Stimulated activated CD8-positive, alpha-beta memory T cell treated with anti-CD3 and anti-CD28 coated beads, Interleukin-4, amount 100 ng/mL, for 1 hour (primary cell): ENCODE measurements at regions not wholly inside any gene's neighbourhood (a gene's known extent, or its start where the extent isn't known, plus 50 kb on each side); places are given as distances from the start of the nearest gene placed in this dataset.

Source experiments
- DNase-seq, 2 donors: peaks; one replicate each; pipeline ENCODE4 v3.0.0-alpha.2; 2020; ENCODE audit warnings: low read depth in 2 of 2, low spot score in 1 of 2

GRCh38 chr18:21162786-21163185, 51.2 kb upstream of the ROCK1 start:
- no peak for DNase-seq

GRCh38 chr18:21163647-21164547, 52.3 kb upstream of the ROCK1 start:
- no peak for DNase-seq

- no peak for DNase-seq
Measured at GRCh38 chr18:21164548-21165095, 53.0 kb upstream of the ROCK1 start.

GRCh38 chr18:21167641-21168377, 56.2 kb upstream of the ROCK1 start:
- no peak for DNase-seq

- DNase-seq = no peak
Measured at GRCh38 chr18:21168880-21169279, 57.3 kb upstream of the ROCK1 start.

- DNase-seq = no peak
Measured at GRCh38 chr18:21177822-21178221, 64.2 kb upstream of the GREB1L start.

- DNase-seq = peak in 1 of 2 donors; percentile 15
Measured at GRCh38 chr18:21179590-21180220, 62.3 kb upstream of the GREB1L start.

- DNase-seq = no peak
Measured at GRCh38 chr18:21180588-21180987, 61.4 kb upstream of the GREB1L start.

- DNase-seq = no peak
Measured at GRCh38 chr18:21181766-21182165, 60.3 kb upstream of the GREB1L start.

- no peak for DNase-seq
Measured at GRCh38 chr18:21183670-21184069, 58.4 kb upstream of the GREB1L start.

GRCh38 chr18:21184396-21184996, 57.5 kb upstream of the GREB1L start:
- no peak for DNase-seq

- DNase-seq = no peak
Measured at GRCh38 chr18:21187886-21188285, 54.1 kb upstream of the GREB1L start.

- DNase-seq = no peak
Measured at GRCh38 chr18:21191596-21192307, 50.3 kb upstream of the GREB1L start.
